ENCODE measurements at regions not wholly inside any gene's neighbourhood (a gene's known extent, or its start where the extent isn't known, plus 50 kb on each side); places are given as distances from the start of the nearest gene placed in this dataset.
"Not testable (repeated sequence)": the region's sequence is repeated elsewhere in the genome, so short reads cannot be mapped to it uniquely, and the experiment has no call there.

- no peak for DNase-seq
Observed at GRCh38 chr16:61150351-61150750, 885.9 kb downstream of the CDH8 start.

GRCh38 chr16:61149709-61150108 is 886.5 kb downstream of the CDH8 start:
- no peak for DNase-seq

- no peak for DNase-seq
Observed at GRCh38 chr16:61148930-61149329, 887.3 kb downstream of the CDH8 start.

- DNase-seq: no peak
Observed at GRCh38 chr16:61146429-61146828, 889.8 kb downstream of the CDH8 start.

- no peak for DNase-seq
Observed at GRCh38 chr16:61131447-61131846, 904.8 kb downstream of the CDH8 start.

- no peak for DNase-seq
Observed at GRCh38 chr16:61128545-61129323, 907.5 kb downstream of the CDH8 start.

GRCh38 chr16:61105544-61105943 is 930.7 kb downstream of the CDH8 start:
- no peak for DNase-seq

GRCh38 chr16:61098505-61098904 is 937.7 kb downstream of the CDH8 start:
- DNase-seq: no peak

- not testable (repeated sequence) for DNase-seq
Observed at GRCh38 chr16:61091300-61091699, 944.9 kb downstream of the CDH8 start.

- DNase-seq: no peak
Observed at GRCh38 chr16:61083711-61084110, 952.5 kb downstream of the CDH8 start.

GRCh38 chr16:61074324-61074723 is 961.9 kb downstream of the CDH8 start:
- no peak for DNase-seq

GRCh38 chr16:61057635-61058034 is 978.6 kb downstream of the CDH8 start:
- no peak for DNase-seq

- DNase-seq: no peak
Observed at GRCh38 chr16:61050547-61050946, 985.7 kb downstream of the CDH8 start.

- no peak for DNase-seq
Observed at GRCh38 chr16:61045931-61046330, 990.3 kb downstream of the CDH8 start.

GRCh38 chr16:61042737-61043136 is 993.5 kb downstream of the CDH8 start:
- DNase-seq: no peak

- no peak for DNase-seq
Observed at GRCh38 chr16:61030616-61031015, 1005.6 kb downstream of the CDH8 start.

- no peak for DNase-seq
Observed at GRCh38 chr16:61024180-61024900, 1011.9 kb downstream of the CDH8 start.

GRCh38 chr16:61014869-61015268 is 1021.4 kb downstream of the CDH8 start:
- DNase-seq: no peak

- no peak for DNase-seq
Observed at GRCh38 chr16:61007694-61008093, 1028.5 kb downstream of the CDH8 start.

- no peak for DNase-seq
Observed at GRCh38 chr16:61005952-61006351, 1030.3 kb downstream of the CDH8 start.

GRCh38 chr16:61002479-61003204 is 1033.6 kb downstream of the CDH8 start:
- no peak for DNase-seq

GRCh38 chr16:60991886-60992285 is 1044.4 kb downstream of the CDH8 start:
- no peak for DNase-seq

- DNase-seq: no peak
Observed at GRCh38 chr16:60989592-60989991, 1046.6 kb downstream of the CDH8 start.

- no peak for DNase-seq
Observed at GRCh38 chr16:60979119-60979518, 1057.1 kb downstream of the CDH8 start.

Measured in stimulated activated CD4-positive, alpha-beta T cell treated with anti-CD3 and anti-CD28 coated beads, Interleukin-15, amount 100 ng/mL, for 24 hours (primary cell).